Epithelial cell of esophagus (primary cell): ENCODE measurements at regions not wholly inside any gene's neighbourhood (a gene's known extent, or its start where the extent isn't known, plus 50 kb on each side); places are given as distances from the start of the nearest gene placed in this dataset.
"Not testable (repeated sequence)": the region's sequence is repeated elsewhere in the genome, so short reads cannot be mapped to it uniquely, and the experiment has no call there.

Experiments
- DNase-seq: peaks from one replicate; pipeline ENCODE4 v3.0.0; 2010; ENCODE audit warnings: low read depth
- H3K4me3 ChIP-seq: 2 replicates; pipeline ENCODE4 v1.5.1; 2011; ENCODE audit warnings: mild to moderate bottlenecking, low read length, control low read depth
- CTCF ChIP-seq: IDR thresholded peaks from 2 replicates; pipeline ENCODE4 v1.5.1; 2011; ENCODE audit warnings: low read depth, mild to moderate bottlenecking, low read length, control low read depth, inconsistent platforms; ENCODE audit not compliant: insufficient read depth; ENCODE audit errors: missing control alignments

- no peak for TF ChIP-seq CTCF
- no peak overlapping the region for H3K4me3 ChIP-seq
- DNase-seq = no peak
These were observed 127.7 kb upstream of the PRSS16 start for GRCh38 chr6:27119761-27120160.

GRCh38 chr6:27121640-27122039 lies 125.9 kb upstream of the PRSS16 start:
- H3K4me3 ChIP-seq = no peak overlapping the region
- DNase-seq = no peak
- no peak for TF ChIP-seq CTCF

GRCh38 chr6:27124252-27124657 lies 123.2 kb upstream of the PRSS16 start:
- no peak for TF ChIP-seq CTCF
- no peak overlapping the region for H3K4me3 ChIP-seq
- no peak for DNase-seq

- H3K4me3 ChIP-seq = no peak overlapping the region
- no peak for DNase-seq
- no peak for TF ChIP-seq CTCF
These were observed 121.3 kb upstream of the PRSS16 start for GRCh38 chr6:27126046-27126814.

- H3K4me3 ChIP-seq = no peak overlapping the region
- TF ChIP-seq CTCF = peak; percentile 81
- DNase-seq = peak; percentile 91
These were observed 120.5 kb upstream of the PRSS16 start for GRCh38 chr6:27126815-27127537.

GRCh38 chr6:27127874-27128273 lies 119.6 kb upstream of the PRSS16 start:
- DNase-seq, H3K4me3 ChIP-seq: not testable (repeated sequence)

GRCh38 chr6:27128311-27129094 lies 119.0 kb upstream of the PRSS16 start:
- no peak for DNase-seq
- H3K4me3 ChIP-seq = no peak overlapping the region
- TF ChIP-seq CTCF = no peak
